ENCODE measurements at regions not wholly inside any gene's neighbourhood (a gene's known extent, or its start where the extent isn't known, plus 50 kb on each side); places are given as distances from the start of the nearest gene placed in this dataset.

DNA sequence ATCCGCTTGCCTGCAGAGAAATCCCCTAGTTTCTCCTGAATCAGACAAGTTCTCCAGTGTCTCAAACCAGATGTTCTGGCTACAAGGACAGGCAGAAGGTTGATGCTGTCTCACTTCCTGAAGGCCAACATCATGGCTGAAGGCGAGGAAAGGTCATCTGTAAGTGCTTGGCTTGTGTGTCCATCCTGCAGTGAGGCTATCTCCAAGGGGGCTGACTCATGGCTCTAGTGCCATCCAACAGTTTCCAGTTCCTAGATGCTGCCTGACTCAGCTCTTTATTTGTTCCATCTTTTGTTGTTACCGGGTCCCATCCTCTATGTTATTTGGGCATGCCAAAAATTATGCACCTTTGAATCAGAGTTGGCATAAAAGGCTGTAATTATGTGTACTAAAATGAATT is 232.1 kb upstream of the TBX3 start:
- DNase-seq: no peak

DNA sequence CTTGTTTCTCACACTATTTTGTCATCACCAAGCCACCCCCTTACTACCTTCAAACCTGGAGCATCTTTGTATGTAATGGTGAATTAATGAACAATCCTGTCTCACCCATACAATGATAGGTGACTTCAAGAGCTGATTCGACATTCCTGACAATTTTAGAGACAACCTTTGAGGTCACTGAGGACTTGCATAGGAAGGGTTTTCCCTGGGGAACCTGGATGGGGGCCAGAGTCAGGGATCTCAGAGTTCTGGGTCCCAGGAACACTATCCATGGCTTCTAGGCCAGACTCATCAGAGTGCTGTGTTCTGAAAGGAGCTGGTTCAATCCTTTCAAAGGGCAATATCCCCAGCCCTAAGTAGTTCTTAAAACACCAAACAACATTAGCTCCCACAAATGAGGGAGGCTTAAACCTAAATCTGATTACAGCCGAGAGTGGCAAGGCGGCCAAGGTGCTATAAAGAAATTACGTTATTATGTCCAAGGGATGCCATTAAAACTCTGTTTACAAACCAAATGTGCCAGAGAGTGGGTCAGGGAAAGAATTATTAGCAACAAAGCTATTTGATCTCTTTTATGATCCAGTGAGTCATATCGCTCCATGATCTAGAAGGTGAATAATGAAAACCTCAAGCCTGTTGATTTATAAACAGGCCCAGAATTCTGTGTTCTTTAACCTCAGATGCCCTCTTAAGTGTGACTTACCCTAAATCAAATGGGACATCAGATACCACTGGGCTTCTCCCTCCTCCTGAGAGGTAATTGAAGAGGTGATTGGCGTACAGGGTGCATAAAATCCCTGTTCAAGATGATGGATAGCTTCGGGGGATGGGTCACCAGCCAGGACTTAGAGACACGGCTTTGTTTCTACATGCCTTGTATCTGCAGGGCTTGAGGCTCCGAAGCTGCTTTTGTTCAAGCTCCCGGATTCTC is 230.2 kb upstream of the TBX3 start:
- no peak for DNase-seq

DNA sequence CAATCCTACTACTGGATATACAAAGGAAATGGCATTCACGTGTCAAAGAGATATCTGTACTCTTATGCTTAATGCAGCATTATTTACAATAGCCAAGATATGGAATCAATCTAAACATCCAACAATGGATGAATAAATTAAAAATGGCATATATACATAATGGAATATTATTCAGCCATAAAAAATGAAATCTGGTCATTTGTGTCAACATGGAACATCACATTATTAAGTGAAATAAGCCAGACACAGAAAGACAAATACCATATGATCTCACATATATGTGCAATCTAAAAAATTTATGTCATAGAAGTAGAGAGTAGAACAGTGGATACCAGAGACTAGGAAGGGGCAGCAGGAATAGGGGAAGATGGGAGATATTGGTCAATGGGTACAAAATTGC is 228.8 kb upstream of the TBX3 start:
- DNase-seq: no peak

DNA sequence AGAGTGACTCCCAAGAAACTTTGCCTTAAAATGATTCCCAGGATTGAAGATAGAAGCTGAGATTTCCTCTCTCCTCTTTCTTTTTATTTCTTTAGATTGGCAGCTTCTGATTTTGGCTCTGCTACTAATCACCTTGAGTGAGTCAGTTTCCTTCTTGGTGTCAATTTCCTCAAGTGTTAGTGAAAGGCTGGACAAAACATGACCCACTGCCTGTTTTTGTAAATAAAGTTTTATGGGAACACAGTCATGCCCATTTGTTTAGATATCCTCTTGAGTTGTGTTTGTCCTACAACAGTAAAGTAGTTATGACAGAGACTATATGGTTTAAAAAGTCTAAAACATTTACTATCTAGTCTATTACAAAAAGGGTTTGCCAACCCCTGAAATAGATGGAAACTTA is 227.2 kb upstream of the TBX3 start:
- DNase-seq: no peak

DNA sequence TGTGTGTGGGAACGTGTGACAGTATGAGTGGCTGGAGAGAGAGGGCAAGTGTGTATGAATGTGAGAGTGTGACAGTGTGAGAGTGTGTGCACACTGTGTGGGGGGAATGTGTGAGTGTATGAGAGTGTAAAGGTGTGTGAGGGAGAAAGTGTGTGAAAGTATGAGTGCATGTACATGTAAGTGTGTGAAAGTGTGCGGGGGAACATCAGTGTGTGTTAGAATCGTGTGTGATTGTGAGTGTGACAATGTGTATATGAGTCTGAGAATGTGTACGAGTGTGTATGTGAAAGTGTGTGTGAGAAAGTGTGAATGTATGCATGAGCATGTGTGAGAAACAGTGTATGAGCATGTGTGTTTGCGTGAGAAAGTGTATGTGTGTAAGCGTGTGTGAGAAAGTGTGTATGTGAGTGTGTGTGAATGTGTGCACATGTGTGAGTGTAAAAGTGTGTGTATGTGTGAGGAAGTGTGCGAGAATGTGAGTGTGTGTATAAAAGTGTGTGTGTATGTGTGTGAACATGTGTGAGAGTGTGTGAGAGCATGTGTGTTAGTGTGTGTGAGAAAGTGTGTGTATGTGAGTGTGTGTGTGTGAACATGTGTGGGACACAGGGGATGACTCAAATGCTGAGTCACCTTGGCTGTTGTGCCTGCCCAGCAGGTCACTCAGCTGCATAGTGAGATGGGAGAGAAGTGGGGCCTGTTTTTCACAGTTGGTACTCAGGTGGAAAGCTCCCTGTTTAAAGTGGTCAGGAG is 220.5 kb upstream of the TBX3 start:
- DNase-seq: no peak

DNA sequence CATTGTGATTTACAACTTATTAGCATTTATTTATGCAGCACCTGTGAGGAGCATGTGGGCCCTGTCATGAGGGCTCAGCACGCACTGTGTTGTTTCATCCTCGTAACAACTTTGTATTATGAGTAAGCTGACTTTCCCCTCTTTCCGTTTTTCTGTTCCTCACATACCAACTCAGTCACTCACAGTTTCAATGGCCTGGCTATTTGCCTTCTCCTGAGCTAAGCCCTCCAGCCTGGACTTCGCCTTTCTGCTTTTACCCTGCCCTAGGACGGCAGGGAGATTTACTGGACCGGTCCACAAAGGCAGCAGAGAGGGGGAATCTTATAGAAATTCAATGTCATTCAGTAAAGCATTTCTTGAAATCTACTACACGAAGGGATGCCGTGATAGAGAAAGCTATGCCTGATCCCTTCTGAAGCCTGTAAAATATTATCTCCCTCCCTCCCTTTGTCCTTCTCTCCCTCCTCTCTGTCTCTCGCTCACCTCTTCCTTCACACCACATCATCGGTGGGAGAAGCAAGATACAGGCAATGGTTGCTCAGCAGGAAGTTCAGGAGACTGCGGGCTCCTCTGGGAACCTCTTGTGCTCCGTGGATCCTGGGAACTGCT is 219.2 kb upstream of the TBX3 start:
- DNase-seq: no peak

DNA sequence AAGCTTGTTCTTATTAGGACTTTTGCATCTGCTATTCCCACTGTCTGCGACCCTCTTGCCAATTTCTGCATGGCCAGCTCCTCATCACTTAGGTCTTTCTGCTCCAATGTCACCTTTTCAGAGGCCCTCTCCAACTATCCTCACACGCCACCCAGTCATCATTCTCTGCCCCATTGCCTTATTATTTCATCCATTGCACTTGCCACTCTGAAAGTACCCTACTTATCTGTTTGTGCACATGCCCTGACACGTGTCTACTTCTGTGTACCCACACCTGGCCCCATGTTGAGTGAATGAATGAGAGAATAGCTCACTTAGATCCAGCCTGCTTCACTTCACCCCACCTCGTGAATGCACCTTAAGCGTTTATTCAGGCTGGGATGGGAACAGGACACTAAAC is 218.7 kb upstream of the TBX3 start:
- DNase-seq: no peak

DNA sequence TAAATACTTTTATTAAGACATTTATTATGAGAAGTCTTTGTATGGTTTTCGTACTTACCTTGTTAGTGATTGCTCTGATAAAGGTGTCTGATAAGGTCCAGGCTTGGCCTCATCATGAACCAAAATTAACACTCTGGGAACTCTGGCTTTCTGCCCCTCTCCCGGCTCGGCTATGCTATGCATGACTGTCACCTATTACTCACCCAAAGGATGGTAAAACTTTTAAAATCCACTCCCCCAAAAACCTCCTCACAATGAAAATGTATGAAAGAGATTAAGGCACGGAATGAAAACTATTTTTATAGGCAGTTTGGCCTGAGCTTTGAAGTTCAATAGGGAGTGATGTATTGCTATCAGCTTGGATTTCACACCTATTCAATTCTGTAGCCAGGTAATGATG is 217.3 kb upstream of the TBX3 start:
- DNase-seq: no peak

DNA sequence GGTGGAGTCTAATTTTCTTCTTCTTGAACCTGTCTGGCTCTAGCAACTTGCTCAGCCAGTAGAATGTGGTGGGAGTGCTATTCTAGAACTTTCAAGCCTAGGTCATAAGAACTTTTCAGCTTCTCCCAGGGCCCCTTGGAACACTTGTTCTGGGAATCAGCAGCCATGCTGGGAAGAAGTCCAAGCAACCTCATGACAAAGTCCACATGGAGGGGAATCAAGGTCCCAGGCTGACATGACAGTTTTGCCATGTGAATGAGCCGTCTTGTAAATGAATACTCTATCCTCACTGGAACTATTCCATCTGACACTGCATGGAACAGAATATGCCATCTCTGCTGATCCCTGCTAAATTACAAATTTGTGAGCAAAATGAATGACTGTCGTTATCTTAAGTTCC is 214.2 kb upstream of the TBX3 start:
- DNase-seq: no peak

DNA sequence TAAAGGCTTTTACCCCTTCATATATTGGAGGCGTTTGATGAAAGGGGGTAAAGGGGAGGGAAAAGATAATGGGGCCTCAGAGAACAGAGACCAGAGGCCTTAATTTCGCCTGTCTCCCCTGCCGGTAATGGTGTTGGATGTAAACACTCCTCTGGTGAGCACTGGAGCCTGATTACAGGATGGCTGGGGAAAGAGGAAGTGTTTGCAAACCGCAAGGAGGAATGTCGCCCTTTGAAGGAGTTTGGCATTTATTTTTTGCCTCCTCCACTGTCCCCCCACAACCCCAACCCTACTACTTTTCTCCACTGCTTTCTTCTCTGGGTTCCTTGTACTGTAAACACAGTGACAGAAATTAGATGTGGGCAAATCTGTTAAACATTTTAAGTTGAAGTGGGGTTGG is 211.9 kb upstream of the TBX3 start:
- no peak for DNase-seq

DNA sequence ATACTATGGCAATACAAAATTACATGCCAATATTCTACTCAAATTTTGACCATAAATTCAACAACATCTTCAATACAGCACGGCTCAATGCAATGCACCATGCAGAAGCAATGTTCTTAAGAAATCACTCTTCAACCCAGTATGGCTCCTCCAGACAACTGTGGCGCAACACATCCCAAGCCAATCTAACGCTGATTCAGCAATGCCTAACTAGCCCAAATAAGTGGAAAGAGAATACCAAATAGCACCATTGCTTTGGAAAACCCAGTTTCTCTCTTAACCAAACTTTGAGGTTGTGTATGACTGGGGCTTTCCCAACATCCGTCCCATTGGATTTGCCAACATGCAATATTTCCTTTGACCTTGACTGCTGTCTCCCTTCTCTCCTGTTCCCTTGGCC is 211.1 kb upstream of the TBX3 start:
- DNase-seq: no peak

DNA sequence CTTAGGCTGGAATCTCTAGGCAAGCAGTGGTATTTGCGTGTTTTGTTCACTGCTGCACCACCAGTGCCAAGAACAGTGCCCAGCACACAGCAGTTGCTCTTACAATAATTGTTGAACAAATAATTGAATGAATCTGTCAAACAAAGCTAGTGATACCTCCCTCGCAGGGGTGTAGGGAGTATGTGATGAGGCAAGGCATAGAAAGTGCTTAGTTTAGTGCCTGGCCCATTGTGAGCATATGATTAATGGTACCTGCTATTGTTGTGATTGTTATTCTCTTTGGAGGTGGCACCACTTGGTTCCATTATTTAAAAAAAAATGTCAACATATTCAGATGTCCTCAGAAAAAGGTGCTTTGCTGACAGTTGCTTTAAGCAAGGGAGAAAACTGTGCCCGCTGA is 210.1 kb upstream of the TBX3 start:
- no peak for DNase-seq

DNA sequence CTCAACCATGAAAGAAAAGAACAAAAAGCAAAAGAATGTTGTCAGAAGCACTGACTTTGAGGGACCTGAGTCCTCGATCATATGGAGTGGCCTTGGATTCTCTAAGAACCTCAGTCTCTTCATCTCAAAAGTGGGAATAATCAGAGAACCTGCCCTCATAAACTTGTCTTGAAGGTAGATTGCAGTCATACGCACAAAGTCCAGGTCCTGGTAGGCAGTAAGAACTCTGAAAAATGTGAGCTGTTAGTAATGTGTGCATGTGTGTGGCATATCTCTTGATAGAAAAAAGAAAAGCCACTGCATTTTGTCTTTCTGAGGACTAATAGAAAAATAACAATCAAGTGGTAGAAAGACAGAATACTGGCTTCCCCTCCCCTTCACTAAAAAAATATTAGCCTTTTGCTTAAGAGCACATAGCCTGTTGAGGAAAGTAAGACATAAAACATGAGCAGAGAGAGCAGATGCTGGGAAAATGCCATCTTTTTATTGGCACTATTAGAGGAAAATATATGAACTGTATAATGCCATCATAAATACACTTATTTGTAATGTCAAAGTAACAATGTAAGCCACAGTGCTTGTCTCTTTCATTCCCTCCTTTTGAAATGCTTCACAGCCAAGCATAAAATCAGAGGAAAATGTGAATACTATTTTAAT is 205.1 kb upstream of the TBX3 start:
- DNase-seq: no peak

DNA sequence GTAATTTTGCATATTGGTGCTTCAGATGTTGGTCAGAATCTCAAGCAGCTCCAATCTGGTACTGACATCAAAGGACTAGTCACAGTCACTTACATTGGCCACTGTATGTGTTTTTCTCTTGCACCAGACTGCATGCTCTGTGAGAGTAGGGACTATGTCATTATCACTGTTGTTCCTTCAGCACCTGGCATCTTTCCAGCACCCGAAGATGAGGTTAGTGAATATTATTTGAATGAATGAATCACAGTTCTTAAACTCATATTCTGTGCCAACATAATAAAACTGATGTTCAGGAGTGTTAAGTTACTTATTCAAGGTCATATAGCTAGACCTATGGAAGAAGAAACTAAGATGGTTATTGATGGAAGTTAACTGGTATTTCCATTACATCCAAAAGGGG is 204.5 kb upstream of the TBX3 start:
- no peak for DNase-seq

DNA sequence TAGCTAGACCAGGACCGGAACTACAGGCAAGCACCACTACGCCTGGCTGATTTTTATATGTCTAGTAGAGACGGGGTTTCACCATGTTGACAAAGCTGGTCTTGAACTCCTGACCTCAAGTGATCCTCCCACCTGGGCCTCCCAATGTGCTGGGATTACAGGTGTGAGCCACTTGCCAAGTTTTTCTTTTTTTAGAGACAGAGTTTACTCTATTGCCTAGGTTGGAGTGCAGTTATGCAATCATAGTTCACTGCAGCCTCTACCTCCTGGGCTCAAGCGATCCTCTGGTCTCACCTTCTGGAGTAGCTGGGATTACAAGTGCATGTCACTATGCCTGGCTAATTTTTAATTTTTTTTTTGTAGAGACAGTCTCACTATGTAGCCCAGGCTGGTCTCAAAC is 201.5 kb upstream of the TBX3 start:
- DNase-seq: no peak

DNA sequence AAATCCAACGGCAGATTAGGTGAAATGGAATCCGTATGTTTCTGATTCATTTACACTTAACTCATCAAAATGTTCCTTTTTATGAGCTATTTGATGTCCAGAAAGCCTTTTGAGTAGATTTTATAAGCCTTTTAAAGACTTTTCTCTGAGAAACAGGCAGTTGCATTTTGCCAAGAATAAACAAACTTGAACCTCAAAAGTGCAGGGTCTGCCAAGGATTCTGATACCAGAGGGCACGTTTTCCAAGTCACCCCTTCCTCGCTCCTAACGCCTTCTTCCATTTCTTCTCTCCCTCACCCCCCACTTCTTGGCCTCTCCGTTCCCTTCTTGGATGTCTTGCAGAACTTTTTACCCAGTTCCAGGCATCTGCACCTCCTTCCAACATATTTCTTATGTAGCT is 200.6 kb upstream of the TBX3 start:
- no peak for DNase-seq

DNA sequence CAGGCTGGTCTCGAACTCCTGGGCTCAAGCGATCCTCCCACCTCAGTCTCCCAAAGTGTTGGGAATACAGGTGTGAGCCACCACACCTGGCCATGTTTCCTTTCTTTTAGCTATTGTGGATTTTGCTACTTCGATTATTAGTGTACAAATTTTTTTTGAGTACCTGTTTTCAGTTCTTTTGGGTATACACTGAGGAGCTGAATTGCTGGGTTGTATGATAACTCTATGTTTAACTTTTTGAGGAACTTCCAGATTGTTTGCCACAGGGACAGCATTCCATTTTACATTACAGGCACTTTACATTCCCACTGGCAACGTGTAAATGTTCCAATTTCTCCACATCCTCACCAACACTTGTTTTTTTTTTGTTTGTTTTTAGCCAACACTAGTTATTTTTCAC is 198.1 kb upstream of the TBX3 start:
- DNase-seq: no peak

DNA sequence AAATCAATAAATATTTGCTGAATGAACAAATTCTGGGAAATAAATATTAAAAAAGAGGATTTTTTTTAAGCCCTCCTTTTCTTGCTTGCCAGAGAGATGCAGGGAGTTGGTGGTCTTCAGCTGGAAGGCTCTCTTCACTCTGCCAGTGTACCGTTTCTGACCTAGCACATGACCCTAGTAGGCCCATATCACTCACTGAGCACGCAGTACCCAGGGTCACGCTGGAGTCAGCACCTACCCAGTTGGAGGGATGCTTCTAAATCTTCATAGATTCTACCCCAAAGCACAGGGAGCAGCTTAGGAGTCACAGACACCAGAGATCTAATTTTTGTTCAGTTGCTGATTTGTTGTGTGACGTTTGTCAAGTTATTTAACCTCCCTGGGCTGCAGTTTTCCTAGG is 195.4 kb upstream of the TBX3 start:
- DNase-seq: no peak

DNA sequence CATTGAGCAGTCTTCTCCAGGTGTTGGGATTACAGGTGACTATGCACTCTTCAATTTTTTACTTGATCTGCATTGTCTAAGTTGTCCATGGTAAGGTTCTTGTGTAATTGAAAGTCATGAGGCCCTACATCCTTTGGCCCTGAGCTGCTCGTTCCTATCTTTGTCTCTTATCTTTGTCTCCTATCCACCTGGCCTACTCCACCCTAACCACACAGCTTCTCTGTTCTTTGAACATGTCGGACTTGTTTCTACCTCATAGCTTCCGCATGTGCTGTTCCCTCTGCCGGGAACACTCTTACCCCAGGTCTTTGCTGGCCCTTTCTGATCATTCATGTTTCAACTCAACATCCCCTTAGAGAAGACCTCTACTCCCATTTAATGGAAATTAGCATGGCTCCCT is 194.8 kb upstream of the TBX3 start:
- no peak for DNase-seq

DNA sequence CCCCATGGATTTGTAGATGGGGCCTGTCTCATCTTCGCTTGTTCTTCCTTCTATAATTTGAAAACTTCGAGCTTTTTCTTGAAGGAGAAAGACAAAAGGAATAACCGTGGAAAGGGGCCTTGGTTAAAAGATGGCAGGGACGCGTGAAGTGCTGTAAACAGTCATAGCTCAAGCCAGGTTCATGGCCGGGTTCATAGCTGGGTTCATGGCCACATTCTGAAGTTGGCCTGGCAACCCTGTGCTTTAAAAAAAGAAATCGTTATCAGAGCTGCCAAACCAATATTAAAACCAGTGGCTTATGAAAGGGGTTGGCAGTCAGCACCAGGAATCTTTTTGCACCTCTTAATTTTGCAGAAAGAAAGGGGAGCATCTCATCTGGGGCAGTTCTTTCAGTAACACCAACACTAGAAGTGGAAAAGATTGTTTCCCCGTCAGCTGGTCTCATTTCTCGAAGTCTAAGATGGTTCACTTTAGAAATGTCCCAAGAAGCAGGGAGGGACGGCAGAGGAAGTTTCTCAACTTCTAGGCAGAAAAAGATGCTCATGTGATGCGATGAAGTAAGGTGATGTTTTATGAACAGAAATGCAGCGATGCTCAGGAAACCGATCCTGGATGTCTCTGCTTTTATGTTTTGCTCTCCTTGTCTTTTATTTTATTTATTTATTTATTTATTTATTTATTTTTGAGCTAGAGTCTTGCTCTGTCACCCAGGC is 193.1 kb upstream of the TBX3 start:
- no peak for DNase-seq

DNA sequence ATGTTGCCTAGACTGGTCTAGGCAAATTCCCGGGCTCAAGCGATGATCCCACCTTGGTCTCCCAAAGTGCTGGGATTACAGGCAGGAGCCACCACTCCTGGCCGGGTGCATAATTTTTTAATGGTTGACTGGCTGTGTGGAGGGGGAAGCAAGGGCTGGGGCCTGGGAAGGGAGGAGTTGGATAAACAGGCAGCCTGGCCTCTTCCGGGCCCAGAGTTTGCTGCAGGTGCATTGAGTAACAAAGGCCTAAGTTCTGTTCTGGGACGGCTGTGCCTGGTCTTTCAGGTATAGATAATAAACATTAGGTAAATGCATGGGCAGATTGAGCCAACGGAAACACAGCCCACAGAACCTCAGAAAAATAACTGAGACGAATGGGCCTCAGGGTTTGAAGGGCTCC is 191.3 kb upstream of the TBX3 start:
- DNase-seq: no peak

DNA sequence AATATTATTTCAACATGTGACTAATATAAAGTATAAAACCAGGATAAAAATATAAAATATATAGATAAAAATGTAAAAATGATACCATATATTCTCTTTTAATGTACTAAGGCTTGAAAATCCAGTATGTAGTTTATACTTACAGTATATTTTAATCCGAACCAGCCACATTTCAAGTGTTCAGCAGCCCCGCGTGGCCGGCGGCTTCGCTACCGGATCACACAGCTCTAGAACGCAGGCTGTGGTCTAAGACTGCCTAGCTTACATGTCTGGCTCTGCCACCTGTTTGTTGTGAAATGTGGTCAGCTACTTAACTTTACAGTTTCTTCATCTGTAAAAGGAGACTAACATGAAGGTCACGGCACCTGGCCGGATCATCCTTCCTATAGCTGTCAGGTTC is 189.7 kb upstream of the TBX3 start:
- no peak for DNase-seq

Data from NCI-H2227 treated with DMSO at 0.1 percent for 48 hours (cell line).